Immature natural killer cell (primary cell): ENCODE measurements at regions not wholly inside any gene's neighbourhood (a gene's known extent, or its start where the extent isn't known, plus 50 kb on each side); places are given as distances from the start of the nearest gene placed in this dataset.

Experiments used
- DNase-seq, 3 donors: peaks; one replicate each; pipeline ENCODE4 v3.0.0; 2022; ENCODE audit warnings: mixed read lengths in 1 of 3
- H3K27ac Mint-ChIP-seq, 6 donors: one replicate each; pipeline ENCODE4 v1.8.0; 2020; ENCODE audit warnings: mixed read lengths in 6 of 6, mild to moderate bottlenecking in 5 of 6, inconsistent platforms in 4 of 6, moderate library complexity in 3 of 6
- H3K27me3 Mint-ChIP-seq, 3 donors: one replicate each; pipeline ENCODE4 v1.8.0; 2020 to 2021; ENCODE audit warnings: low read depth in 3 of 3, mild to moderate bottlenecking in 3 of 3, mixed read lengths in 3 of 3, moderate library complexity in 3 of 3, inconsistent platforms in 1 of 3
- H3K36me3 Mint-ChIP-seq, 3 donors: one replicate each; pipeline ENCODE4 v1.8.0; 2020; ENCODE audit warnings: mixed read lengths in 3 of 3, inconsistent platforms in 2 of 3, mild to moderate bottlenecking in 2 of 3
- H3K4me1 Mint-ChIP-seq, 2 donors: one replicate each; pipeline ENCODE4 v1.8.0; 2020; ENCODE audit warnings: inconsistent platforms in 2 of 2, mild to moderate bottlenecking in 2 of 2, mixed read lengths in 2 of 2, moderate library complexity in 1 of 2
- H3K4me3 Mint-ChIP-seq, 5 donors: one replicate each; pipeline ENCODE4 v1.8.0; 2020; ENCODE audit warnings: mild to moderate bottlenecking in 5 of 5, mixed read lengths in 5 of 5, inconsistent platforms in 3 of 5, moderate library complexity in 3 of 5
- H3K9me3 Mint-ChIP-seq, 6 donors: one replicate each; pipeline ENCODE4 v1.8.0; 2020; ENCODE audit warnings: mild to moderate bottlenecking in 6 of 6, mixed read lengths in 6 of 6, inconsistent platforms in 4 of 6, moderate library complexity in 3 of 6

GRCh38 chr3:170726976-170727661 is 141.2 kb upstream of the SLC7A14 start:
- DNase-seq, result no peak
- Mint-ChIP-seq H3K9me3 (no peaks in the 10 kb centered on the region), H3K36me3 (no peaks in the 10 kb centered on the region), H3K27ac (no peak overlapping the region), H3K4me3 (no peak overlapping the region), H3K4me1 (no peaks in the 10 kb centered on the region), H3K27me3 (peaks cover 0 to 6% (median 2%) of the 10 kb centered on the region in 3 donors)

- peaks cover 0 to 5% (median 3%) of the 10 kb centered on the region in 3 donors for H3K27me3 Mint-ChIP-seq
- no peaks in the 10 kb centered on the region for H3K36me3 Mint-ChIP-seq
- H3K9me3 Mint-ChIP-seq, result no peaks in the 10 kb centered on the region
- no peak overlapping the region for H3K27ac Mint-ChIP-seq
- no peak for DNase-seq
- no peaks in the 10 kb centered on the region for H3K4me1 Mint-ChIP-seq
- no peak overlapping the region for H3K4me3 Mint-ChIP-seq
Measured at GRCh38 chr3:170725285-170725731, 139.4 kb upstream of the SLC7A14 start.

- Mint-ChIP-seq H3K27ac (no peak overlapping the region), H3K36me3 (no peaks in the 10 kb centered on the region), H3K4me1 (no peaks in the 10 kb centered on the region), H3K27me3 (peaks cover 0 to 6% (median 0%) of the 10 kb centered on the region in 3 donors), H3K9me3 (peaks cover 0 to under 1% (median 0%) of the 10 kb centered on the region in 6 donors), H3K4me3 (no peak overlapping the region)
- no peak for DNase-seq
Measured at GRCh38 chr3:170724599-170725280, 138.9 kb upstream of the SLC7A14 start.

DNA sequence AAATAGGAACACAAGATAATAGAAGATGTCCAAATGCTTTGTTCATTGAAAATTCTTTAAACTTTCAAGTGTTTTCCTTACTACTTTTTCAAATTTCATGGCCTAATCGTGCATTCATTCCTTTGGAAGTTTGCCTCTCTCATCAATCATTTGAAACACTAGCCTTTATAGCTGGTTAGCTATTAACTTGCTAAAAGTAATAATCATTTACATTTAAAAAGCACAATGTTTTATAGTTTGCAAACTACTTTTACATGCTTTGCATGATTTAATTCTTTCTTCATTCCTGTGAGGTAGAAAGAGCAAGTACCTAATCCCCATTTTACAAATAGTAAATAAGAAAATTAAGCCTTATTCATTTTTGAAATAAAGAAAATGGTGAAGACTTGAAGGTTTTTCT is 137.4 kb upstream of the SLC7A14 start:
- H3K4me1 Mint-ChIP-seq, result no peaks in the 10 kb centered on the region
- H3K27ac Mint-ChIP-seq, result no peak overlapping the region
- no peak for DNase-seq
- peaks cover 0 to 13% (median 3%) of the 10 kb centered on the region in 6 donors for H3K9me3 Mint-ChIP-seq
- no peak overlapping the region for H3K4me3 Mint-ChIP-seq
- peaks cover 2 to 9% (median 4%) of the 10 kb centered on the region in 3 donors for H3K27me3 Mint-ChIP-seq
- no peaks in the 10 kb centered on the region for H3K36me3 Mint-ChIP-seq

DNA sequence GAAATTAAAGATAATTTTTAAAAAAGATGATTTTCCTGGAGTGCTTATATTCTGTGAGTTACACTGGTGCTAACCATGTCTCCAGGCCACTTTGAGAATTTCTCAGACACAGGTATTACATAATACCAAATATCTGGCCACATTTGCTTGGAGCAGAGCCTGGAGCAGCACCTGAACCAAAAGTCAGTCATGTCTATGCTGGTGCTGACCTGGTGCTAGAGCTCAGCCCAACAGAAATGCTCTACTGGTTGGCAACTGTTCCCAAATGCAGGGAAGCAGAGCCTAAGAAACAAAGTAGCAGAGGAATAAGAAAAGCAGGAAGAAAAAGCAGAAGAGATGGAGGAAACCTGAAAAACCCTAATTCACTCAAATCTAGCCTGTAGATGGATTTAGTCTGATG is 135.7 kb upstream of the SLC7A14 start:
- Mint-ChIP-seq H3K27ac (no peak overlapping the region), H3K27me3 (peaks cover 5 to 9% (median 9%) of the 10 kb centered on the region in 3 donors), H3K9me3 (peaks cover 0 to 13% (median 3%) of the 10 kb centered on the region in 6 donors), H3K4me3 (no peak overlapping the region), H3K4me1 (no peaks in the 10 kb centered on the region), H3K36me3 (no peaks in the 10 kb centered on the region)
- no peak for DNase-seq

DNA sequence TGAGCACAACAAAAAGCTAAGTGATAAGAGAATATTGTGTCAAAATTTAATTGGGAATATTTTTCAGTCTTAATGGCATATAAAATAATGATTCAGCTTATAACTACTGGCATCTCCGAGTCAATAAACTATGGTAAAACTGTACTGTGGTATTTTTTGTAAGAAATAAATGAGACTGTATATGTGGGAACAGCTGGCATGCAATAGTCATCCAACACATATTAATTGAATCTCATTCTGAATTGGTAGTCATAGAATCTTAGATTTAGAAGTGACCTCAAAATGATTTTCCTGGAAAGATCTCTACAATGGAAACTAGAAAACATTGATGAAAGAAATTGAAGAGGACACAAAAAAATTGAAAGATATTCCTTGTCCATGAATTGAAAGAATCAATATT is 133.4 kb upstream of the SLC7A14 start:
- Mint-ChIP-seq H3K27ac (no peak overlapping the region), H3K36me3 (peaks cover 0 to 3% (median 0%) of the 10 kb centered on the region in 3 donors), H3K27me3 (peaks cover 7 to 12% (median 9%) of the 10 kb centered on the region in 3 donors), H3K9me3 (peaks cover 0 to 13% (median 5%) of the 10 kb centered on the region in 6 donors), H3K4me3 (no peak overlapping the region), H3K4me1 (no peaks in the 10 kb centered on the region)
- no peak for DNase-seq

- Mint-ChIP-seq H3K9me3 (peaks cover 0 to 13% (median 5%) of the 10 kb centered on the region in 6 donors), H3K27ac (no peak overlapping the region), H3K36me3 (peaks cover 0 to 3% (median 0%) of the 10 kb centered on the region in 3 donors), H3K27me3 (peaks cover 7 to 12% (median 9%) of the 10 kb centered on the region in 3 donors), H3K4me3 (no peak overlapping the region), H3K4me1 (no peaks in the 10 kb centered on the region)
- DNase-seq, result no peak
Measured at GRCh38 chr3:170718848-170719247, 133.0 kb upstream of the SLC7A14 start.

DNA sequence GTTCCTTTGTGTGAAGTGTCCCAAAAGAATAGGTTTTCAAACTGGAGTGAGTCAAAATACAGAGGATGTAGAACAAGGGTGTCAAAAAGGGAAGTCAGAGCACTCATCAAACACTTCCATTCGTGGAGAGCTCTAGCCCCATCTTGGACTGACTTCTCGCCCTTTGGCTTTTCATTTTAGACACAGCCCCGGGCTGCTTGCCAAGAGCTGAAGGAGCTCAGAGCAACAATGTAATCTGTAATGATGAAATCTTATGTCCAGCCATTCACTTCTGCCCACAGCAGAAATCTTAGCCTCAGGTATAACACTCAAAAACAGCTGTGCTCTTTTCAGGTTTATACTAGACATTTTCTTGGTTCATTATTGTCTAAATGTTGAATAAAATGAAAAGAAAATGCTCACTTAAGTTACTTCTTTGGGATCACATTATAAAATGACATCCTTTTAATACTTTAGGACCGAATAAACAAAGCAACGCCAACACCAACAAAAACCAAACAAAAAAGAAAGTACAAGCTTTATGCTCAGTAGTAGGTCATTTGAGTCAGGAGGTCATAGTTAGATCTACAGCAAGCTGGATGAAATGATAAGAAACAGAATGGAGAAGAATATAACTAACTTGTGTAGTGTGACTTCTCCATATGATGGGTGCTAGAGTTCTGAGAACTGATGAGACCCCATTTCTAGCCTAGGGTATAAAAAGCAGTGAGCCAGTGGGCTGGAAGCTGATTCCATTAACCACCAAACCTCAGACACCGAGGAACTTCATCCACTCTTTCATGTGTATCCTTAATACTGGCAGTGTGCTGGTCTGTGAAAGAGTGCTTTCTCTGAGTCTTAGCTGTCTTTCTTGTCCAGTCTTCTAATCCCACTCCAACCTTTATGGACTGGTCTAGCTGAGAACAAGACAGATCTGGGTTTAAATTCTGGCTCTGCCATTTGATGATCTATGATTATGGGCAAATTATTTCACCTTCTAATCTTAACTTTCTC is 131.8 kb upstream of the SLC7A14 start:
- no peak overlapping the region for H3K27ac Mint-ChIP-seq
- no peak for DNase-seq
- H3K27me3 Mint-ChIP-seq, result peaks cover 7 to 14% (median 9%) of the 10 kb centered on the region in 3 donors
- no peaks in the 10 kb centered on the region for H3K4me1 Mint-ChIP-seq
- peaks cover 0 to 13% (median 5%) of the 10 kb centered on the region in 6 donors for H3K9me3 Mint-ChIP-seq
- peaks cover 0 to 3% (median 0%) of the 10 kb centered on the region in 3 donors for H3K36me3 Mint-ChIP-seq
- H3K4me3 Mint-ChIP-seq, result no peak overlapping the region

- Mint-ChIP-seq H3K27me3 (peaks cover 7 to 17% (median 9%) of the 10 kb centered on the region in 3 donors), H3K27ac (no peak overlapping the region), H3K4me1 (no peaks in the 10 kb centered on the region), H3K4me3 (no peak overlapping the region), H3K36me3 (peaks cover 0 to 3% (median 0%) of the 10 kb centered on the region in 3 donors), H3K9me3 (peaks cover 0 to 13% (median 5%) of the 10 kb centered on the region in 6 donors)
- DNase-seq, result no peak
Measured at GRCh38 chr3:170716172-170716805, 130.4 kb upstream of the SLC7A14 start.

GRCh38 chr3:170714562-170715535 is 129.0 kb upstream of the SLC7A14 start:
- peaks cover 0 to 3% (median 0%) of the 10 kb centered on the region in 3 donors for H3K36me3 Mint-ChIP-seq
- peaks cover 3 to 17% (median 11%) of the 10 kb centered on the region in 3 donors for H3K27me3 Mint-ChIP-seq
- H3K4me3 Mint-ChIP-seq, result no peak overlapping the region
- no peak overlapping the region for H3K27ac Mint-ChIP-seq
- DNase-seq, result no peak
- H3K9me3 Mint-ChIP-seq, result peaks cover 0 to 13% (median 5%) of the 10 kb centered on the region in 6 donors
- no peaks in the 10 kb centered on the region for H3K4me1 Mint-ChIP-seq

DNA sequence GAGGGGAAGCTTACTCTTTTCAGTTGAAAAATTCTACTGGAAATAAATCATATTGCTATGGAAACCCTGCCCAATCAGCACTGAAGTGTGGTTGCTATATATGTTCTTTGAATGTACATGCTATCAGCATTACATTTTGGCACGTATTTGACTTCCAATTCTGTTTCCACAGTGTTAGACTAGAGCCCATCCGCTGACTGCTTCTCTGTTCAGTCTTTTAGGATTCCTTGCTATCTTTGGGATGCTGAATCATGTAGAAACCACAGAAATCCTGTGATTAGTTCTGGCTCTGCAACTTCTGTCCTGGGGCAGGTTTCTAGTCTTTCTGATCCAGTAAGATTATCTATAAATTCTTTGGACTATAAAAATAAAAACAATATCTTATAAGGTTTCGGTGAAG is 128.2 kb upstream of the SLC7A14 start:
- Mint-ChIP-seq H3K27me3 (peaks cover 3 to 17% (median 7%) of the 10 kb centered on the region in 3 donors), H3K4me3 (no peak overlapping the region), H3K36me3 (peaks cover 0 to 3% (median 0%) of the 10 kb centered on the region in 3 donors), H3K9me3 (peaks cover 0 to 8% (median 6%) of the 10 kb centered on the region in 6 donors), H3K4me1 (no peaks in the 10 kb centered on the region), H3K27ac (no peak overlapping the region)
- no peak for DNase-seq

GRCh38 chr3:170713653-170714052 is 127.8 kb upstream of the SLC7A14 start:
- no peaks in the 10 kb centered on the region for H3K4me1 Mint-ChIP-seq
- peaks cover 3 to 17% (median 4%) of the 10 kb centered on the region in 3 donors for H3K27me3 Mint-ChIP-seq
- DNase-seq, result no peak
- H3K36me3 Mint-ChIP-seq, result peaks cover 0 to 3% (median 0%) of the 10 kb centered on the region in 3 donors
- H3K9me3 Mint-ChIP-seq, result peaks cover 0 to 7% (median 4%) of the 10 kb centered on the region in 6 donors
- no peak overlapping the region for H3K27ac Mint-ChIP-seq
- no peak overlapping the region for H3K4me3 Mint-ChIP-seq
